ENCODE measurements at regions not wholly inside any gene's neighbourhood (a gene's known extent, or its start where the extent isn't known, plus 50 kb on each side); places are given as distances from the start of the nearest gene placed in this dataset.

GRCh38 chr15:94840794-94841783 is 609.7 kb downstream of the MCTP2 start:
- Histone ChIP-seq H3K79me2 (ENCODE audit: insufficient read depth, low read length) (no peaks in the 10 kb centered on the region), H3K4me2 (ENCODE audit: low read depth, low read length) (no peak overlapping the region), H3K9me3 (ENCODE audit: low read length) (peaks cover 20% of the 10 kb centered on the region), H3K27ac (ENCODE audit: extremely low read length, insufficient read depth, low read length) (no peak overlapping the region), H3K27me3 (ENCODE audit: control insufficient read depth in 1 of 2, insufficient read depth in 2 of 2, low read length in 2 of 2) (no peaks in the 10 kb centered on the region; a peak in 1 of 5 replicates), H3K4me3 (replicated peaks in 1 of 3; ENCODE audit: insufficient read depth in 1 of 3, low read depth in 2 of 3, low read length in 3 of 3) (no peak overlapping the region), H3K4me1 (ENCODE audit: insufficient read depth, low read length) (peaks cover 26% of the 10 kb centered on the region), H3K36me3 (replicated peaks in 1 of 2; ENCODE audit: control insufficient read depth in 1 of 2, insufficient read depth in 2 of 2, low read length in 2 of 2) (no peaks in the 10 kb centered on the region), H2AFZ (ENCODE audit: low read length) (no peak overlapping the region), H3K9ac (ENCODE audit: insufficient read depth, low read depth, low read length) (no peak overlapping the region), H4K20me1 (ENCODE audit: insufficient read depth, low read length) (no peaks in the 10 kb centered on the region)
- DNase-seq (ENCODE audit: low spot score) (no peak), FAIRE-seq (no peak), ATAC-seq (no peak)
- WGBS (ENCODE audit: low lambda C conversion rate), result 76% methylated on average over 7 of the region's 10 CpGs
- TF ChIP-seq RBAK (CRISPR knock-in tag; IDR thresholded peaks at IDR 0.05), result no peak
- TF ChIP-seq ATM (IDR thresholded peaks at IDR 0.05; ENCODE audit: borderline replicate concordance), result no peak
- no peak for TF ChIP-seq MIXL1 (CRISPR knock-in tag; IDR thresholded peaks at IDR 0.05)
- no peak for TF ChIP-seq NR3C1 (CRISPR knock-in tag; IDR thresholded peaks at IDR 0.05)
- no peak for TF ChIP-seq KLF13 (CRISPR knock-in tag; IDR thresholded peaks at IDR 0.05)
- ChIA-PET POLR2A (no interaction called here), CTCF (ENCODE audit: low intra/inter-chr PET ratio, low total read pairs) (no interaction called here)
- intact Hi-C loops (cut with micrococcal nuclease; ENCODE audit: unreplicated experiment), result loop anchor here (5.0 kb wide), 1 partner anchor 1491 kb away; the partner anchor contains the start of gene NR2F2
- in situ Hi-C loops (cut with HindIII; ENCODE audit: extremely low pct_ligation_motif_present, low pct_unique_long_range_greater_than_20kb), result no loop called here
- no TSS peak for BruUV-seq (replicated peaks)

- no TSS peak for BruUV-seq (replicated peaks)
- ChIA-PET POLR2A (no interaction called here), CTCF (ENCODE audit: low intra/inter-chr PET ratio, low total read pairs) (no interaction called here)
- FAIRE-seq (no peak), ATAC-seq (no peak), DNase-seq (ENCODE audit: low spot score) (no peak)
- TF ChIP-seq KDM1A (CRISPR knock-in tag; IDR thresholded peaks at IDR 0.05) (peak; percentile 62; the same call in 1 of the 2 replicates), RBM22 (optimal IDR thresholded peaks at IDR 0.05; ENCODE audit: low read length) (no peak), ZNF615 (CRISPR knock-in tag; IDR thresholded peaks at IDR 0.05; ENCODE audit: borderline replicate concordance) (no peak), ZNF629 (CRISPR knock-in tag; conservative IDR thresholded peaks at IDR 0.05) (peak; percentile 88), SP4 (CRISPR knock-in tag; IDR thresholded peaks at IDR 0.05) (no peak), FOXA1 (IDR thresholded peaks at IDR 0.05) (no peak), FOXA1 (CRISPR knock-in tag; IDR thresholded peaks at IDR 0.05) (no peak), CHD4 (IDR thresholded peaks at IDR 0.05; ENCODE audit: borderline replicate concordance, low read length) (peak; percentile 66; the same call in 1 of the 2 replicates), ZMYM3 (CRISPR knock-in tag; IDR thresholded peaks at IDR 0.05) (peak; percentile 37; the same call in 1 of the 2 replicates), AKAP8 (CRISPR knock-in tag; IDR thresholded peaks at IDR 0.05) (no peak)
- intact Hi-C loops (cut with micrococcal nuclease; ENCODE audit: unreplicated experiment) (loop anchor here (5.0 kb wide), 1 partner anchor 1489 kb away; the partner anchor contains the start of gene NR2F2), in situ Hi-C loops (cut with HindIII; ENCODE audit: extremely low pct_ligation_motif_present, low pct_unique_long_range_greater_than_20kb) (no loop called here)
- H3K27ac ChIP-seq (ENCODE audit: extremely low read length, insufficient read depth, low read length), result peak overlapping the region; percentile 97
- H3K79me2 ChIP-seq (ENCODE audit: insufficient read depth, low read length), result no peaks in the 10 kb centered on the region
- H2AFZ ChIP-seq (ENCODE audit: low read length), result no peak overlapping the region
- H3K4me1 ChIP-seq (ENCODE audit: insufficient read depth, low read length), result peaks cover 46% of the 10 kb centered on the region
- H3K36me3 ChIP-seq (replicated peaks in 1 of 2; ENCODE audit: control insufficient read depth in 1 of 2, insufficient read depth in 2 of 2, low read length in 2 of 2), result no peaks in the 10 kb centered on the region
- peak overlapping the region in 2 of 3 experiments; percentile 61 to 63; a peak in 2 of 6 replicates for H3K4me3 ChIP-seq (replicated peaks in 1 of 3; ENCODE audit: insufficient read depth in 1 of 3, low read depth in 2 of 3, low read length in 3 of 3)
- no peaks in the 10 kb centered on the region; a peak in 1 of 5 replicates for H3K27me3 ChIP-seq (ENCODE audit: control insufficient read depth in 1 of 2, insufficient read depth in 2 of 2, low read length in 2 of 2)
- peak overlapping the region; percentile 89 for H3K4me2 ChIP-seq (ENCODE audit: low read depth, low read length)
- H4K20me1 ChIP-seq (ENCODE audit: insufficient read depth, low read length), result no peaks in the 10 kb centered on the region
- peaks cover 26% of the 10 kb centered on the region for H3K9me3 ChIP-seq (ENCODE audit: low read length)
- no peak overlapping the region for H3K9ac ChIP-seq (ENCODE audit: insufficient read depth, low read depth, low read length)
These were observed 611.7 kb downstream of the MCTP2 start for GRCh38 chr15:94843060-94843459.
